ENCODE measurements at regions not wholly inside any gene's neighbourhood (a gene's known extent, or its start where the extent isn't known, plus 50 kb on each side); places are given as distances from the start of the nearest gene placed in this dataset.

DNA sequence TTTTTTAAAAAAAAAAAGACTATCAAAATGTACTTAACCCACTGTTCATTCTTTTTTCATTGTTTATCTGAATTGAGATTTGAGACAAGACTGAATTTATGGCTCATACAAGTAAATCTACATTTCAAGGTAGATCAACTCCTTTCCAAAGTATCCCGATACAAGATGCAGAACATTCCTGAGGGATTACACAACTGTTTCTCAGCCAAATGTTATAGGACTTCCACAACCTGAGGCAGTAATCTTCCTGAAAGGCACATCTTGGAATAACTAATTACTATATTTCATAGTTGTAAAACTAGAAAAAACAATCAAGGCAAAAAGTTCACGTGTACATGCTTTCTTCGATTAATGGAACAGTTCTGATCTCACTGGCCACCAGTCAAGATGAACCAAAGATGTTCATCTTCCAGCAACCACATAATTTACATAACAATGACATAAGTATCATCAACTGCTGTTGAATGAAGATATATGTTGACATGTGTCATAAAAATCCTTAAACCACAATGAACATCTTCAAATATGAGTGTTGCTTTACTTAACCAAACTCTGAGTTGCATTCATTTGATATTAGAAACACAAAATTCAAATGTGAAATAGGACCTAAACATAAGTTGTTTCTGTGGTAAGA lies 225.2 kb upstream of the DKK2 start:
- TF ChIP-seq POLR2A (IDR thresholded peaks at IDR 0.05; ENCODE audit: low read depth, low read length) (no peak), GATA2 (IDR thresholded peaks at IDR 0.05; ENCODE audit: insufficient read depth, insufficient read length, low read depth, low read length) (no peak), CTCF (IDR thresholded peaks at IDR 0.05; ENCODE audit: extremely low read depth in 1 of 2, insufficient read depth in 1 of 2, low read depth in 1 of 2, low read length in 2 of 2) (no peak), MAX (IDR thresholded peaks at IDR 0.05; ENCODE audit: insufficient read depth, insufficient read length) (no peak), POLR2AphosphoS5 (IDR thresholded peaks at IDR 0.05; ENCODE audit: insufficient read depth, low read depth, low read length) (no peak), JUN (IDR thresholded peaks at IDR 0.05; ENCODE audit: borderline replicate concordance, insufficient read depth, insufficient read length, low read depth) (no peak), FOS (IDR thresholded peaks at IDR 0.05; ENCODE audit: borderline replicate concordance, insufficient read depth, low read length) (no peak), EZH2 (IDR thresholded peaks at IDR 0.05; ENCODE audit: borderline replicate concordance, low read depth, low read length, severe bottlenecking) (no peak), MYC (IDR thresholded peaks at IDR 0.05; ENCODE audit: low read depth, low read length) (no peak)
- Histone ChIP-seq H2AFZ (ENCODE audit: low read depth, low read length) (no peak overlapping the region), H3K4me2 (ENCODE audit: insufficient read depth, low read length) (no peak overlapping the region), H3K9me3 (replicated peaks; ENCODE audit: control insufficient read depth, insufficient read depth, low read length) (no peaks in the 10 kb centered on the region), H3K9ac (replicated peaks; ENCODE audit: extremely low read depth, insufficient read depth, low read length) (no peak overlapping the region), H3K9me1 (replicated peaks; ENCODE audit: control insufficient read depth, extremely low read depth, insufficient read depth, low read length) (no peaks in the 10 kb centered on the region), H3K4me3 (replicated peaks in 1 of 3; ENCODE audit: insufficient read depth in 1 of 3, low read depth in 1 of 3, low read length in 3 of 3) (no peak overlapping the region), H4K20me1 (replicated peaks; ENCODE audit: control insufficient read depth, extremely low read depth, insufficient read depth, low read length) (no peaks in the 10 kb centered on the region), H3K79me2 (ENCODE audit: control insufficient read depth, insufficient read depth, low read length) (no peaks in the 10 kb centered on the region), H3K27ac (ENCODE audit: insufficient read depth, low read depth, low read length) (no peak overlapping the region), H3K4me1 (ENCODE audit: control insufficient read depth, extremely low read depth, insufficient read depth, low read length) (no peaks in the 10 kb centered on the region), H3K36me3 (ENCODE audit: control insufficient read depth in 2 of 2, extremely low read depth in 1 of 2, insufficient read depth in 2 of 2, low read length in 2 of 2) (no peaks in the 10 kb centered on the region), H3K27me3 (ENCODE audit: control insufficient read depth in 2 of 2, insufficient read depth in 2 of 2, low read length in 2 of 2) (peaks cover 0 to 5% of the 10 kb centered on the region in 2 experiments)
- BruUV-seq (replicated peaks), result no TSS peak
- ChIA-PET POLR2A (no interaction called here), CTCF (interaction anchor here (1.4 kb wide), 1 partner anchor 8 kb away, joined by 3 read pairs; no protein-coding TSS in a partner anchor)
- FAIRE-seq, result no peak
- DNase-seq (ENCODE audit: low read depth, low spot score), result no peak
- intact Hi-C loops (cut with micrococcal nuclease) (no loop called here), dilution Hi-C loops (cut with MboI; ENCODE audit: extremely low pct_ligation_motif_present, low sequenced_read_pairs) (no loop called here)
